Peyer's patch (tissue), 4 donors: ENCODE measurements at regions not wholly inside any gene's neighbourhood (a gene's known extent, or its start where the extent isn't known, plus 50 kb on each side); places are given as distances from the start of the nearest gene placed in this dataset.

Source experiments
- DNase-seq, 3 donors: peaks; one replicate each; pipeline ENCODE4 v3.0.0-alpha.2; 2017 to 2019
- H3K27ac ChIP-seq, 4 donors: fragments of 200-600 bp; sonication (generic); one replicate each; pipeline ENCODE4 v1.5.1; 2016 to 2019
- H3K27me3 ChIP-seq, 2 donors: fragments of 200-600 bp; sonication (generic); one replicate each; pipeline ENCODE4 v1.5.1; 2019
- H3K36me3 ChIP-seq, 3 donors: fragments of 200-600 bp; sonication (generic); one replicate each; pipeline ENCODE4 v1.5.1; 2016 to 2019
- H3K4me1 ChIP-seq, 4 donors: fragments of 200-600 bp; sonication (generic); one replicate each; pipeline ENCODE4 v1.5.1; 2016 to 2019
- H3K4me3 ChIP-seq, 4 donors: fragments of 200-600 bp; sonication (generic); 1 replicate in 3 of 4; 2 replicates in 1 of 4; pipeline ENCODE4 v1.5.1; 2016 to 2019; ENCODE audit warnings: mild to moderate bottlenecking in 1 of 4
- H3K9me3 ChIP-seq, 4 donors: fragments of 200-600 bp; sonication (generic); one replicate each; pipeline ENCODE4 v1.5.1; 2016 to 2019; ENCODE audit warnings: mild to moderate bottlenecking in 1 of 4
- POLR2A ChIP-seq, 2 donors: fragments of 450-650 bp; IDR thresholded peaks; one replicate each; pipeline ENCODE4 v1.5.1; 2017; ENCODE audit warnings: antibody characterized with exemption in 2 of 2, mild to moderate bottlenecking in 2 of 2, moderate library complexity in 2 of 2
- TF ChIP-seq, protein P1 (sequence below), 6 experiments: fragments of 450-650 bp in 4 of 6; fragments of 200-600 bp in 2 of 6; sonication (generic) in 1 of 6; IDR thresholded peaks; one replicate each; pipeline ENCODE4 v1.5.1; 2017 to 2019; ENCODE audit warnings: antibody characterized with exemption in 6 of 6, mild to moderate bottlenecking in 3 of 6, moderate library complexity in 1 of 6

DNA sequence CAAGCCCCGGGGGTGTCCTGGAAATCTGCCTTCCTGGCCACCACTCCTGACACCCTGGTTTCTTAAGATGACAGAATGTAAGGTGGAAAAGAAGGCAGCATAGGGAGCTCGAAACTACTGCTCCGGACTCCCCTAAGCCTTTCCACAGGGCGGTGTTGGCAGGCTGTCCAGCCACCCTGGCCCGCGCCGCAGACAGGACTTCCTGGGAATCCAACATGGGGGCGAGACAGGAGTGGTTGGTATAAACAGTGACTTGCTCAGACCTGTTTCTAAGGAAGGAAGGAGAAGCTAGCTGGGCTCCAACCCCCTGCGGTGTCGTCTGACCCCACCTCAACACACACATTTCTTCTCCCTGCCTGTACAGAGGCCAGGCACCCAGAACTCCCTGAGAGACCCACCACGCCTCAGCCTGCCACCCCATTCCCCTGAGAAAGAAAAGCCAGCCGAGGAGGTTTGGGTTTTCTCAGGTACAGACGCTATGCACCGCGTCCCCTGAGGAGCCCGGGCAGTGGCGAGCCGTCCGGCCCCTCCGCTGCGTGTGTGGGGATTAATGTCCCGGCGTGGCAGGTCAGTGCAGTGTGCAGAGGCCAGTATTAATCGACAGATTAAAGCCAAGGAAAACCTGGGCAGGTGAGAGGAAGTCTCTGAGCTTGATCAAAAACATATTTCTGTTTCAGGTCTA lies 349.6 kb upstream of the MKI67 start:
- Histone ChIP-seq H3K27ac (no peak overlapping the region), H3K27me3 (no peaks in the 10 kb centered on the region), H3K4me3 (no peak overlapping the region), H3K4me1 (no peaks in the 10 kb centered on the region), H3K36me3 (no peaks in the 10 kb centered on the region), H3K9me3 (no peaks in the 10 kb centered on the region)
- DNase-seq, result no peak
- TF ChIP-seq POLR2A (IDR thresholded peaks at IDR 0.05), result no peak
- TF ChIP-seq, protein P1, sequence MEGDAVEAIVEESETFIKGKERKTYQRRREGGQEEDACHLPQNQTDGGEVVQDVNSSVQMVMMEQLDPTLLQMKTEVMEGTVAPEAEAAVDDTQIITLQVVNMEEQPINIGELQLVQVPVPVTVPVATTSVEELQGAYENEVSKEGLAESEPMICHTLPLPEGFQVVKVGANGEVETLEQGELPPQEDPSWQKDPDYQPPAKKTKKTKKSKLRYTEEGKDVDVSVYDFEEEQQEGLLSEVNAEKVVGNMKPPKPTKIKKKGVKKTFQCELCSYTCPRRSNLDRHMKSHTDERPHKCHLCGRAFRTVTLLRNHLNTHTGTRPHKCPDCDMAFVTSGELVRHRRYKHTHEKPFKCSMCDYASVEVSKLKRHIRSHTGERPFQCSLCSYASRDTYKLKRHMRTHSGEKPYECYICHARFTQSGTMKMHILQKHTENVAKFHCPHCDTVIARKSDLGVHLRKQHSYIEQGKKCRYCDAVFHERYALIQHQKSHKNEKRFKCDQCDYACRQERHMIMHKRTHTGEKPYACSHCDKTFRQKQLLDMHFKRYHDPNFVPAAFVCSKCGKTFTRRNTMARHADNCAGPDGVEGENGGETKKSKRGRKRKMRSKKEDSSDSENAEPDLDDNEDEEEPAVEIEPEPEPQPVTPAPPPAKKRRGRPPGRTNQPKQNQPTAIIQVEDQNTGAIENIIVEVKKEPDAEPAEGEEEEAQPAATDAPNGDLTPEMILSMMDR (IDR thresholded peaks at IDR 0.05), result no peak

DNA sequence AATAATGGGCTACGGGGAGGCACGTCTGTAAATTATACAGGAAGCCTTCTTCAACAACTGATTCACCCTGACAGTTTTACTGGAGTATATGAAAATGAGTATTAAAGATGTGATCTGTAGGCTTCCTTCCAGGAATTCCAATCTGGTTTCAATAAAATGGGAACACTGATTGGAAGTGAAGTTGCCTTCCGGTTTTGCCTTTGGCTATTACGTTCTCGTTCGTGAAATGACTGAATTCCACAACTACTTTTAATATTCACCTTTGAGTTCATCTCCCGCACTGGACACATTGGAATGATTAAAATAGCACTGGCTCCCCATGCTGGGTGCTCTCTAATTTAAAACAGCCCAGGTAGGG lies 350.1 kb upstream of the MKI67 start:
- no peak overlapping the region for H3K27ac ChIP-seq
- no peaks in the 10 kb centered on the region for H3K4me1 ChIP-seq
- H3K9me3 ChIP-seq, result no peaks in the 10 kb centered on the region
- H3K27me3 ChIP-seq, result no peaks in the 10 kb centered on the region
- no peak for DNase-seq
- TF ChIP-seq, protein P1 (IDR thresholded peaks at IDR 0.05), result no peak
- TF ChIP-seq POLR2A (IDR thresholded peaks at IDR 0.05), result no peak
- H3K36me3 ChIP-seq, result no peaks in the 10 kb centered on the region
- no peak overlapping the region for H3K4me3 ChIP-seq

DNA sequence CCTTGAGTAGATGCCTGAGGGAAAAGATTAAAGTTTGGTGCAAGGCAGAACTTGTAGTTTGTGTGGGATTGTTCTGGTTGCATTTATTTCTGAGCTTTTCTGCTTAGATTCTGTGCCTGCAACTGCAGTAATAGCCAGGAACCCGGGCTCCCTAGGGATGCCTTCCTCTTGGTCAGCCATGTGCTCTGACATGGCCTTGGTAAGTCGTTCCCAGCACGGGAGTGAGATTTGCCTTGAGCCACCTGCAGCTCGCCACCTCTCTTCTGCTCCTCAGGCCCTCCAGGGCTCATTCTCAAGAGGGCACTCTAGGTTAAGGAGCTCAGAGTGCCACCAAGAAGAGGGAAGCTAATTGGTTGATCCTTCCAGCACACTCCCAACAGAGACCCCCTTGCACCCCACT lies 350.6 kb upstream of the MKI67 start:
- no peaks in the 10 kb centered on the region for H3K36me3 ChIP-seq
- H3K27ac ChIP-seq, result no peak overlapping the region
- DNase-seq, result no peak
- H3K9me3 ChIP-seq, result no peaks in the 10 kb centered on the region
- H3K27me3 ChIP-seq, result no peaks in the 10 kb centered on the region
- H3K4me3 ChIP-seq, result no peak overlapping the region
- H3K4me1 ChIP-seq, result no peaks in the 10 kb centered on the region
- TF ChIP-seq POLR2A (IDR thresholded peaks at IDR 0.05), result no peak
- TF ChIP-seq, protein P1 (IDR thresholded peaks at IDR 0.05), result no peak

DNA sequence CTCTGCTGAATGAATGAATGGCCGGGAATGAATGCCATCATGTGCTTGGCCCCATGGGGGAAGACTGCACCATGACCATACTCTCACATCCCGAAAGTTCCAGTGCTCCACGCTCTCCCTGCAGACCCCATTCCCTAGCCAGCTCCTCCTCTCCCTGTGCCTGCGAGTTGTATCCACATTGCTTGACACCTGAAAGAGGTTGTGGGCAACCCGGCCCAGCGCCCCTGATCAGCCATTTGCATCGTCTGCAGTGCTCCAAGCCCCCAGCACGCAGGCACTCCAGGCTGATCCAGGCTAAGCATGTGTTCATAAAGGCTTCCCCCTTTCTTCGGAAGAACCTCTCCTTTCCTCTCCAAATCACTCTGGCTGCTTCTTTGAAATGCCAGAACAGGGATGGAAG lies 354.4 kb upstream of the MKI67 start:
- TF ChIP-seq, protein P1 (IDR thresholded peaks at IDR 0.05), result no peak
- TF ChIP-seq POLR2A (IDR thresholded peaks at IDR 0.05), result no peak
- no peak for DNase-seq
- H3K27ac ChIP-seq, result no peak overlapping the region
- H3K4me1 ChIP-seq, result no peaks in the 10 kb centered on the region
- no peaks in the 10 kb centered on the region for H3K36me3 ChIP-seq
- no peak overlapping the region for H3K4me3 ChIP-seq
- H3K9me3 ChIP-seq, result no peaks in the 10 kb centered on the region
- H3K27me3 ChIP-seq, result no peaks in the 10 kb centered on the region

DNA sequence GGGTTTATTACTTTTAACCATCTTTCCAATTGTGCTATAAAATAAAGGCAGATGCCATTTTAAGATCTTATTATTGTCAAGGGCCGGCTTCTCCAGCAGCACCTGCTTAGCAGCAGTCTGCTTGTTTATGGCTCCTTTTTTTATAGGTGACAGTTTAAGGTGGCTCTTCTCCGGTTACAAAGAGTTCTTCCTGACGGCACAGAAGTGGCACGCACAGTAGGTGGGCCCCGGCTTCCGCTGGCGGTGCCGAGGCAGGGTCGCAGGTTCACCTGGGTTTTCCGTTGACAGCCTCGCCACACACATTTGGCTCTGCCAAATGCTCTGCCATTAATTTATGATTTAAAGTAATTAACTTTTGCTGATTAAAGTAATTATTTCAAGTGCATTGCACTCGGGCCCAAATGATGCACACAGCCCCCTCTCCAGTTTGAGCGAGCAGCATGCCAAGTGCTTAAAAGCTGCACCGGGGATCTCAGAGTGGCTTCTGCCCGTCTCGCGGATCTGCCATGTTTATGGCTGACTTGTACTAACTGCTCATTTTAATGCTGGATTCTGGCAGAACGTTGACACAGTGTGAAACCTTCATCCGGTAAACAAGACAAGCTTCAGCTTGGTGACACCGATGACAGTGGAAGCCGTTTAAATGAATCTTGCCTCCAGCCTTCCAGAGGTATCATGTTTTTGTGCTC lies 355.1 kb upstream of the MKI67 start:
- no peak for TF ChIP-seq POLR2A (IDR thresholded peaks at IDR 0.05)
- TF ChIP-seq, protein P1 (IDR thresholded peaks at IDR 0.05), result no peak
- Histone ChIP-seq H3K9me3 (no peaks in the 10 kb centered on the region), H3K4me3 (no peak overlapping the region), H3K27ac (no peak overlapping the region), H3K4me1 (no peaks in the 10 kb centered on the region), H3K36me3 (no peaks in the 10 kb centered on the region), H3K27me3 (no peaks in the 10 kb centered on the region)
- DNase-seq, result no peak
